Thymus (tissue), 11 donors: ENCODE measurements at regions not wholly inside any gene's neighbourhood (a gene's known extent, or its start where the extent isn't known, plus 50 kb on each side); places are given as distances from the start of the nearest gene placed in this dataset.

Experiments
- DNase-seq, 9 donors: peaks; one replicate each; pipeline ENCODE4 v3.0.0-alpha.2; 2013; ENCODE audit warnings: low spot score in 9 of 9, low read depth in 6 of 9, missing footprints in 1 of 9
- H3K27ac ChIP-seq, 2 donors: one replicate each; pipeline ENCODE4 v1.5.1; 2013; ENCODE audit warnings: control low read depth in 1 of 2, low read depth in 1 of 2, low read length in 1 of 2, mild to moderate bottlenecking in 1 of 2, moderate library complexity in 1 of 2
- H3K27me3 ChIP-seq, 2 donors: one replicate each; pipeline ENCODE4 v1.5.1; 2013; ENCODE audit warnings: low read length in 1 of 2; ENCODE audit not compliant: control insufficient read depth in 2 of 2, insufficient read depth in 1 of 2
- H3K36me3 ChIP-seq, 2 donors: one replicate each; pipeline ENCODE4 v1.5.1; 2013; ENCODE audit warnings: low read length in 1 of 2, mild to moderate bottlenecking in 1 of 2, moderate library complexity in 1 of 2; ENCODE audit not compliant: control insufficient read depth in 2 of 2, insufficient read depth in 2 of 2
- H3K4me1 ChIP-seq, 2 donors: one replicate each; pipeline ENCODE4 v1.5.1; 2013; ENCODE audit warnings: low read length in 2 of 2; ENCODE audit not compliant: control insufficient read depth in 2 of 2, insufficient read depth in 2 of 2
- H3K4me3 ChIP-seq, 2 donors: one replicate each; pipeline ENCODE4 v1.5.1; 2013; ENCODE audit warnings: low read length in 2 of 2, control low read depth in 1 of 2, mild to moderate bottlenecking in 1 of 2
- H3K9me3 ChIP-seq, 2 donors: one replicate each; pipeline ENCODE4 v1.5.1; 2013; ENCODE audit warnings: low read length in 1 of 2, mild to moderate bottlenecking in 1 of 2; ENCODE audit not compliant: control insufficient read depth in 2 of 2, insufficient read depth in 1 of 2
- WGBS: extraction: QIAGEN DNeasy Blood & Tissue Kit; methylation state at CpG from one replicate; pipeline ENCODE4 v1.1.7; 2013; 5-methylcytosine and 5-hydroxymethylcytosine counted together
- donor health status: healthy.

- DNase-seq = no peak
- WGBS = 95% methylated on average over 1 of the region's 1 CpG
- no peaks in the 10 kb centered on the region for H3K27me3 ChIP-seq
- no peaks in the 10 kb centered on the region for H3K36me3 ChIP-seq
- H3K27ac ChIP-seq = no peak overlapping the region
- H3K4me3 ChIP-seq = no peak overlapping the region
- H3K9me3 ChIP-seq = no peaks in the 10 kb centered on the region
- H3K4me1 ChIP-seq = no peaks in the 10 kb centered on the region
Observed at GRCh38 chr18:30527917-30528316, 514.6 kb downstream of the DSC3 start.

GRCh38 chr18:30527226-30527625, 515.3 kb downstream of the DSC3 start:
- no peaks in the 10 kb centered on the region for H3K27me3 ChIP-seq
- H3K36me3 ChIP-seq = no peaks in the 10 kb centered on the region
- no peaks in the 10 kb centered on the region for H3K9me3 ChIP-seq
- H3K4me3 ChIP-seq = no peak overlapping the region
- whole genome bisulfite sequencing = 95% methylated on average over 1 of the region's 1 CpG
- DNase-seq = no peak
- no peaks in the 10 kb centered on the region for H3K4me1 ChIP-seq
- H3K27ac ChIP-seq = no peak overlapping the region

DNA sequence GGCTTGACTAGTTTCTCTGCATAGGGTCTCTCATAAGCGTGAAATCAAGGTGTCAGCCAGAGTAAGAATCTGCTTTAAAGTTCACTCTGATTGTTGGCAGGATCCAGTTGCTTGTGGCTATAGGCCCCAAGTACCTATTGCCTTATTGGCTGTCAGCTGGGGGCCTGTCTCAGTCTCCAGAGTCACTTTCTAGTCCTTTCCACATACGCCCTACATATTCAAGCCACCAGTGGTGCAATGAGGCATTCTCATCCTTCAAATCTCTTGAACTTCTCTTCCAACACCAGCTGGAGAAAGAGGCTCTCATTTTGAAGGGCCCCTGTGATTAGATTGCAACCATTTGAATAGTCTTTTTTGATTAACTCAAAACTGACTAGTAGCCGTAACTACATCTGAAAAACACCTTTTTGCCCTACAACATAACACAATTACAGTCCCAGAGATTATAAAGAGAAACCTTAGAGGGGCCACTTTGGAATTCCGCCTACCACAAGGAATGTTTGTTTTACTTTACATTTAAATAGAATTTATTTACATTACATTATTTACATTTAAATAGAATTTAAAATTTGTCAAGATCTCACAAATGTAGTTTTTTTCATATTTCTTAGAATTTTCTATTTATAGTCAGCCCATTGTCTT, 520.1 kb downstream of the DSC3 start:
- Histone ChIP-seq H3K9me3 (no peaks in the 10 kb centered on the region), H3K27me3 (no peaks in the 10 kb centered on the region), H3K4me1 (no peaks in the 10 kb centered on the region), H3K4me3 (no peak overlapping the region), H3K36me3 (no peaks in the 10 kb centered on the region), H3K27ac (no peak overlapping the region)
- no peak for DNase-seq
- 94% methylated on average over 4 of the region's 4 CpGs for WGBS

- Histone ChIP-seq H3K9me3 (peaks cover 0 to 13% of the 10 kb centered on the region in 2 donors), H3K36me3 (no peaks in the 10 kb centered on the region), H3K27ac (no peak overlapping the region), H3K27me3 (no peaks in the 10 kb centered on the region), H3K4me1 (no peaks in the 10 kb centered on the region), H3K4me3 (no peak overlapping the region)
- no peak for DNase-seq
- 55% methylated on average over 2 of the region's 2 CpGs for WGBS
Observed at GRCh38 chr18:30514059-30514458, 528.5 kb downstream of the DSC3 start.

- Histone ChIP-seq H3K4me3 (no peak overlapping the region), H3K27ac (no peak overlapping the region), H3K27me3 (no peaks in the 10 kb centered on the region), H3K36me3 (no peaks in the 10 kb centered on the region), H3K9me3 (peaks cover 0 to 13% of the 10 kb centered on the region in 2 donors), H3K4me1 (no peaks in the 10 kb centered on the region)
- DNase-seq = no peak
- 62% methylated on average over 4 of the region's 4 CpGs for WGBS
Observed at GRCh38 chr18:30512872-30513271, 529.7 kb downstream of the DSC3 start.

DNA sequence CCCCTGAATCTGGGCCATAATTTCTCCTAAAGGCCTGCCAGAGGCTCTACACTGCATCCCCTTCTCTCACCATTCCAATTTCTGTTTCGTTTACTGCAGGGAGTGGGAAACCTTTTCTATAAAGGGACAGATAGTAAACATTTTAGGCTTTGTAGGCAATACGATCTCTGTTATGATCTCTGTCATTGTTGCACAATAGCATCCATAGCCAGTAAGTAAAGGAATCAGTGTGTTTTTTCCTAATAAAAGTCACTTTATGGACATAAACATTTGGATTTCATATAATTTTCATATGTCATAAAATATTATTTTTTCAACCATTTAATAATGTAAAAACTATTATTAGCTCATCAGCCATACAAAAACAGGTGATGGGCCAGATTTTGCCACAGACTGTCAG, 531.7 kb downstream of the DSC3 start:
- DNase-seq = no peak
- H3K36me3 ChIP-seq = no peaks in the 10 kb centered on the region
- 86% methylated on average over 2 of the region's 2 CpGs for WGBS
- no peak overlapping the region for H3K4me3 ChIP-seq
- H3K9me3 ChIP-seq = peaks cover 0 to 13% of the 10 kb centered on the region in 2 donors
- H3K27me3 ChIP-seq = no peaks in the 10 kb centered on the region
- no peak overlapping the region for H3K27ac ChIP-seq
- no peaks in the 10 kb centered on the region for H3K4me1 ChIP-seq

- WGBS = 87% methylated on average over 3 of the region's 3 CpGs
- Histone ChIP-seq H3K4me1 (no peaks in the 10 kb centered on the region), H3K4me3 (no peak overlapping the region), H3K36me3 (no peaks in the 10 kb centered on the region), H3K27me3 (no peaks in the 10 kb centered on the region), H3K27ac (no peak overlapping the region), H3K9me3 (no peaks in the 10 kb centered on the region)
- DNase-seq = no peak
Observed at GRCh38 chr18:30501594-30501993, 540.9 kb downstream of the DSC3 start.

- WGBS = 95% methylated on average over 4 of the region's 4 CpGs
- Histone ChIP-seq H3K27me3 (no peaks in the 10 kb centered on the region), H3K9me3 (no peaks in the 10 kb centered on the region), H3K36me3 (no peaks in the 10 kb centered on the region), H3K4me3 (no peak overlapping the region), H3K4me1 (no peaks in the 10 kb centered on the region), H3K27ac (no peak overlapping the region)
- no peak for DNase-seq
Observed at GRCh38 chr18:30500240-30500945, 542.1 kb downstream of the DSC3 start.

- WGBS = 97% methylated on average over 2 of the region's 2 CpGs
- no peak overlapping the region for H3K27ac ChIP-seq
- H3K4me3 ChIP-seq = no peak overlapping the region
- H3K36me3 ChIP-seq = no peaks in the 10 kb centered on the region
- no peaks in the 10 kb centered on the region for H3K27me3 ChIP-seq
- no peak for DNase-seq
- H3K9me3 ChIP-seq = no peaks in the 10 kb centered on the region
- no peaks in the 10 kb centered on the region for H3K4me1 ChIP-seq
Observed at GRCh38 chr18:30499721-30500120, 542.8 kb downstream of the DSC3 start.
